ENCODE measurements at regions not wholly inside any gene's neighbourhood (a gene's known extent, or its start where the extent isn't known, plus 50 kb on each side); places are given as distances from the start of the nearest gene placed in this dataset.

GRCh38 chr9:95754533-95755420 is 120.7 kb upstream of the ERCC6L2 start:
- no peak for DNase-seq

- DNase-seq = no peak
These were observed 121.6 kb upstream of the ERCC6L2 start for GRCh38 chr9:95753762-95754465.

GRCh38 chr9:95752129-95752731 is 123.3 kb upstream of the ERCC6L2 start:
- DNase-seq = no peak

- no peak for DNase-seq
These were observed 124.0 kb upstream of the ERCC6L2 start for GRCh38 chr9:95751520-95751790.

GRCh38 chr9:95750725-95751519 is 124.6 kb upstream of the ERCC6L2 start:
- no peak for DNase-seq

GRCh38 chr9:95749493-95749892 is 126.0 kb upstream of the ERCC6L2 start:
- DNase-seq = no peak

- DNase-seq = no peak
These were observed 128.9 kb upstream of the ERCC6L2 start for GRCh38 chr9:95746408-95747180.

- no peak for DNase-seq
These were observed 132.7 kb upstream of the ERCC6L2 start for GRCh38 chr9:95742821-95743220.

- no peak for DNase-seq
These were observed 133.9 kb upstream of the ERCC6L2 start for GRCh38 chr9:95741631-95742030.

GRCh38 chr9:95740217-95741004 is 135.1 kb upstream of the ERCC6L2 start:
- DNase-seq = no peak

- no peak for DNase-seq
These were observed 137.1 kb upstream of the ERCC6L2 start for GRCh38 chr9:95738438-95738837.

GRCh38 chr9:95736891-95737522 is 138.5 kb upstream of the ERCC6L2 start:
- no peak for DNase-seq

- DNase-seq = peak; percentile 8
These were observed 139.1 kb upstream of the ERCC6L2 start for GRCh38 chr9:95736370-95736769.

GRCh38 chr9:95735701-95736100 is 139.8 kb upstream of the ERCC6L2 start:
- DNase-seq = no peak

- DNase-seq = no peak
These were observed 141.5 kb upstream of the ERCC6L2 start for GRCh38 chr9:95733741-95734666.

- no peak for DNase-seq
These were observed 142.4 kb upstream of the ERCC6L2 start for GRCh38 chr9:95732802-95733688.

- no peak for DNase-seq
These were observed 143.6 kb upstream of the ERCC6L2 start for GRCh38 chr9:95731876-95732275.

- DNase-seq = no peak
These were observed 145.7 kb upstream of the ERCC6L2 start for GRCh38 chr9:95729669-95730368.
